ENCODE measurements at regions not wholly inside any gene's neighbourhood (a gene's known extent, or its start where the extent isn't known, plus 50 kb on each side); places are given as distances from the start of the nearest gene placed in this dataset.
"Not testable (repeated sequence)": the region's sequence is repeated elsewhere in the genome, so short reads cannot be mapped to it uniquely, and the experiment has no call there.

GRCh38 chr12:71268598-71269280 is 110.9 kb upstream of the TSPAN8 start:
- DNase-seq (ENCODE audit: extremely low read depth, insufficient read length) = no peak
- Histone ChIP-seq H3K27me3 (replicated peaks; ENCODE audit: control insufficient read depth, insufficient read depth, low read length) (no peaks in the 10 kb centered on the region), H3K4me3 (replicated peaks; ENCODE audit: low read depth, low read length) (no peak overlapping the region), H3K36me3 (ENCODE audit: control insufficient read depth, insufficient read depth, low read length) (no peaks in the 10 kb centered on the region)
- no peak for TF ChIP-seq CTCF (IDR thresholded peaks at IDR 0.05; ENCODE audit: insufficient read depth, low read length, poor library complexity, severe bottlenecking)

GRCh38 chr12:71266606-71267005 is 108.8 kb upstream of the TSPAN8 start:
- H3K27me3 ChIP-seq (replicated peaks; ENCODE audit: control insufficient read depth, insufficient read depth, low read length) = no peaks in the 10 kb centered on the region
- no peak for TF ChIP-seq CTCF (IDR thresholded peaks at IDR 0.05; ENCODE audit: insufficient read depth, low read length, poor library complexity, severe bottlenecking)
- DNase-seq (ENCODE audit: extremely low read depth, insufficient read length) = no peak
- H3K4me3 ChIP-seq (replicated peaks; ENCODE audit: low read depth, low read length) = no peak overlapping the region
- H3K36me3 ChIP-seq (ENCODE audit: control insufficient read depth, insufficient read depth, low read length) = no peaks in the 10 kb centered on the region

- H3K36me3 ChIP-seq (ENCODE audit: control insufficient read depth, insufficient read depth, low read length); DNase-seq (ENCODE audit: extremely low read depth, insufficient read length); H3K27me3 ChIP-seq (replicated peaks; ENCODE audit: control insufficient read depth, insufficient read depth, low read length); H3K4me3 ChIP-seq (replicated peaks; ENCODE audit: low read depth, low read length): not testable (repeated sequence)
Observed at GRCh38 chr12:71265731-71266130, 107.9 kb upstream of the TSPAN8 start.

GRCh38 chr12:71262466-71262865 is 104.7 kb upstream of the TSPAN8 start:
- H3K4me3 ChIP-seq (replicated peaks; ENCODE audit: low read depth, low read length) = no peak overlapping the region
- H3K27me3 ChIP-seq (replicated peaks; ENCODE audit: control insufficient read depth, insufficient read depth, low read length) = no peaks in the 10 kb centered on the region
- H3K36me3 ChIP-seq (ENCODE audit: control insufficient read depth, insufficient read depth, low read length) = no peaks in the 10 kb centered on the region
- TF ChIP-seq CTCF (IDR thresholded peaks at IDR 0.05; ENCODE audit: insufficient read depth, low read length, poor library complexity, severe bottlenecking) = no peak
- no peak for DNase-seq (ENCODE audit: extremely low read depth, insufficient read length)

- DNase-seq (ENCODE audit: extremely low read depth, insufficient read length) = no peak
- no peaks in the 10 kb centered on the region for H3K36me3 ChIP-seq (ENCODE audit: control insufficient read depth, insufficient read depth, low read length)
- no peak overlapping the region for H3K4me3 ChIP-seq (replicated peaks; ENCODE audit: low read depth, low read length)
- H3K27me3 ChIP-seq (replicated peaks; ENCODE audit: control insufficient read depth, insufficient read depth, low read length) = no peaks in the 10 kb centered on the region
- no peak for TF ChIP-seq CTCF (IDR thresholded peaks at IDR 0.05; ENCODE audit: insufficient read depth, low read length, poor library complexity, severe bottlenecking)
Observed at GRCh38 chr12:71252473-71252872, 94.7 kb upstream of the TSPAN8 start.

- H3K36me3 ChIP-seq (ENCODE audit: control insufficient read depth, insufficient read depth, low read length) = no peaks in the 10 kb centered on the region
- TF ChIP-seq CTCF (IDR thresholded peaks at IDR 0.05; ENCODE audit: insufficient read depth, low read length, poor library complexity, severe bottlenecking) = no peak
- no peaks in the 10 kb centered on the region for H3K27me3 ChIP-seq (replicated peaks; ENCODE audit: control insufficient read depth, insufficient read depth, low read length)
- no peak for DNase-seq (ENCODE audit: extremely low read depth, insufficient read length)
- H3K4me3 ChIP-seq (replicated peaks; ENCODE audit: low read depth, low read length) = no peak overlapping the region
Observed at GRCh38 chr12:71250166-71250565, 92.4 kb upstream of the TSPAN8 start.
